HEK293T (cell line): ENCODE measurements at regions not wholly inside any gene's neighbourhood (a gene's known extent, or its start where the extent isn't known, plus 50 kb on each side); places are given as distances from the start of the nearest gene placed in this dataset.

Experiments used
- ARNT ChIP-seq: fragments of 450-650 bp; IDR thresholded peaks from 2 replicates; pipeline ENCODE4 v1.6.1; 2017; ENCODE audit warnings: mild to moderate bottlenecking
- BHLHE40 ChIP-seq: fragments of 450-650 bp; IDR thresholded peaks from 2 replicates; pipeline ENCODE4 v1.6.1; 2016; ENCODE audit warnings: mild to moderate bottlenecking, moderate library complexity, borderline replicate concordance
- CTBP1 ChIP-seq: fragments of 450-650 bp; IDR thresholded peaks from 2 replicates; pipeline ENCODE4 v1.6.1; 2016; ENCODE audit warnings: borderline replicate concordance
- ELF4 ChIP-seq: fragments of 450-650 bp; IDR thresholded peaks from 2 replicates; pipeline ENCODE4 v1.6.1; 2017; ENCODE audit warnings: antibody characterized with exemption
- FOXA1 ChIP-seq: fragments of 450-650 bp; IDR thresholded peaks from 2 replicates; pipeline ENCODE4 v1.6.1; 2016; ENCODE audit warnings: mild to moderate bottlenecking
- FOXM1 ChIP-seq: fragments of 450-650 bp; IDR thresholded peaks from 2 replicates; pipeline ENCODE4 v1.6.1; 2017; ENCODE audit warnings: mild to moderate bottlenecking, borderline replicate concordance
- HDGF ChIP-seq: fragments of 450-650 bp; IDR thresholded peaks from 2 replicates; pipeline ENCODE4 v1.6.1; 2017; ENCODE audit warnings: antibody characterized with exemption, borderline replicate concordance
- L3MBTL2 ChIP-seq: fragments of 450-650 bp; conservative IDR thresholded peaks from 2 replicates; pipeline ENCODE4 v1.6.1; 2016; ENCODE audit warnings: mild to moderate bottlenecking
- NFRKB ChIP-seq: fragments of 450-650 bp; IDR thresholded peaks from 2 replicates; pipeline ENCODE4 v1.6.1; 2016; ENCODE audit warnings: mild to moderate bottlenecking, moderate library complexity
- PKNOX1 ChIP-seq: fragments of 450-650 bp; IDR thresholded peaks from 2 replicates; pipeline ENCODE4 v1.6.1; 2016
- SP1 ChIP-seq: fragments of 450-650 bp; IDR thresholded peaks from 2 replicates; pipeline ENCODE4 v1.6.1; 2017
- SUZ12 ChIP-seq: fragments of 450-650 bp; IDR thresholded peaks from 2 replicates; pipeline ENCODE4 v1.6.1; 2016; ENCODE audit warnings: mild to moderate bottlenecking
- TARDBP ChIP-seq: fragments of 450-650 bp; IDR thresholded peaks from 2 replicates; pipeline ENCODE4 v1.6.1; 2016
- ZNF384 ChIP-seq: fragments of 450-650 bp; IDR thresholded peaks from 2 replicates; pipeline ENCODE4 v1.6.1; 2016

- TF ChIP-seq ARNT (no peak), FOXA1 (no peak), FOXM1 (no peak), TARDBP (no peak), BHLHE40 (no peak), ELF4 (no peak), SUZ12 (no peak), PKNOX1 (no peak), CTBP1 (no peak), SP1 (no peak), L3MBTL2 (no peak), ZNF384 (no peak), NFRKB (no peak), HDGF (no peak)
Observed at GRCh38 chr3:5707794-5708193, 520.3 kb downstream of the EDEM1 start.
